ENCODE measurements at regions not wholly inside any gene's neighbourhood (a gene's known extent, or its start where the extent isn't known, plus 50 kb on each side); places are given as distances from the start of the nearest gene placed in this dataset.

DNA sequence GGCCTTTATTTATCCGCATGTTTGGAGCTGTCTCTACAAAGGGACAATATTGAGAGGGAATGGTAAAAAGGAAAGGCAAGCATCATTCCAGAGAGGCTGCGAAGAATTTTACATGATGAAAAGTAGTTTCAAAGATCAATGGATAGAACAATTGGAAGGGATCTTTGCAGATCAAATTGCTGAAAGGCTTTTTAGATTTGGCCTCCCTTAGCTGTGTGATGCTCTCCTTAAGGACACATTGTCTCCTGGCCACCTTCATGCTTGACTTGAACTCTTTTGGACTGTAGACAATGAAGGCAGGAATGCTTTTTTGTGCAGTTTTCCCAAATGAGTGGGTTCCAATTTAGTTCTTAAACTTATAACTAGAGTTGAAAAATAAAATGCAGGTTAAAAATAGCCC lies 344.7 kb downstream of the ARL4A start:
- no peak for DNase-seq (ENCODE audit: low read depth)

DNA sequence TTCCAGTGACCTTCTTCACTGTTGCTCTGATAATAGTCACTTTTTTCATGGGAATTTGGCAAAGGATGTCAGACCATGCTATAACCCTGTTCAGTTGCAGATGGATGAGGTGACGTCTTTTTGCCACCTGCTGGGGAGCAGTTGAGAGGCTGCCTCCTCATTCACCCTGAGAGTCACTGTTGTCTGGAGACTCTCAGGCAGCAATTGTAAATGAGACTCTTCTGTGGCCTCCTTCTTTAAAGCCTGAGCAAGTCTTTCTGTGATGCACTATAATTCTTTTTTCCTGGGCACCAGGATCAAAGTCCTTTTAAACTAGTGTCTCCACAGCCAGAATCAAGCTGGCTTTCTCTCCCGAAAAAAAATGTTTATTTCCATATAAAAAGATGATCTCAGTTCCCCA lies 345.1 kb downstream of the ARL4A start:
- no peak for DNase-seq (ENCODE audit: low read depth)

DNA sequence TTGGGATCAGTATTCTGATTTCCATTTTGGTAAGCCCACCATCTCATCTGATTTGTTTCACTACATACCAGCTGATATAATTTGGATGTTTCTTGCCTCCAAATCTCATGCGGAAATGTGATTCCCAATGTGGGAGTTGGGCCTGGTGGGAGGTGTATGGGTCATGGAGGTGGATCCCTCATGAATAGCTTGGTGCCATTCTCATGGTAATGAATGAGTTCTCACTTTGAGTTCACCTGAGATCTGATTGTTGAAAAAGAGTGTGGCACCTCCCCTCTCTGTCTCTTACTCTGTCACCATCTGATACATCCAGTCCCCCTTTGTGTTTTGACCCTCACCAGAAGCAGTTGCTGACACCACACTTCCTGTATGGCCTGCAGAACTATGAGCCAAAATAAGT lies 347.3 kb downstream of the ARL4A start:
- no peak for DNase-seq (ENCODE audit: low read depth)

DNA sequence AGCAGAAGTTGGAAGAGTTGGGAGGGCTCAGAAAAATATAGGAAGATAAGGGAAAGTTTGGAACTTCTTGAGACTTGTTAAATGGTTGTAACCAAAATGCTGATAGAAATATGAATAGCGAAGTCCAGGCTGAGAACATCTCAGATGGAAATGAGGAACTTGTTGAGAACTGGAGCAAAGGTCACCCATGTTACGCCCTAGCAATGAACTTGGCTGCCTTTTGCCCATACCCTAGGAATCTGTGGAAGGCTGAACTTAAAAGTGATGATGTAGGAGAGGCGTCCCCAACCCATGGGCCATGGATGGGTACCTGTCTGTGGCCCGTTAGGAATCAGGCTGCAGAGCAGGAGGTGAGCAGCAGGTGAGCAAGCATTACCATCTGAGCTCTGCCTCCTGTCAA lies 347.8 kb downstream of the ARL4A start:
- DNase-seq (ENCODE audit: low read depth), result no peak

DNA sequence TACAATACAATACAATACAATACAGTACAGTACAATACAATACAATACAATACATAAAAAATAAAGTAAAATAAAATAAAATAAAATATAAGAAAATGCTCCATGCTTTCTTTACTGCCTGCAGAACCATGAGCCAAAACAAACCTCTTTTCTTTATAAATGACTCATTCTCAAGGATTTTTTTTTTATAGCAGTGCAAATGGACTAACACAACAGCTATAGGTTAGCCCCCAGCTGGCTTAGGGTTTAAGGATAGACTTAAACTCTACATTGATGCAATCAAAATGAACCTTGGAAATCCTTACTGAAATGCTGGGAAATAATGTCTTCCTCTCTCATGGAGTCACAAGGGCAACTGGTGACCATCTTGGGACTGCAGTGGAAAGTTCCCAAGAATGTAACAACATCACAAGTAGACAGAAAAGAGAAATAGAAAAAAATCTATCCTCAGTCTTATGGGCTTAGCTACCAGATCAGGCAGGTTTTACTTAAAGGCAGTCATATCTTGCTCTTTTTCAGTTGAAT lies 348.9 kb downstream of the ARL4A start:
- peak; percentile 30 for DNase-seq (ENCODE audit: low read depth)

DNA sequence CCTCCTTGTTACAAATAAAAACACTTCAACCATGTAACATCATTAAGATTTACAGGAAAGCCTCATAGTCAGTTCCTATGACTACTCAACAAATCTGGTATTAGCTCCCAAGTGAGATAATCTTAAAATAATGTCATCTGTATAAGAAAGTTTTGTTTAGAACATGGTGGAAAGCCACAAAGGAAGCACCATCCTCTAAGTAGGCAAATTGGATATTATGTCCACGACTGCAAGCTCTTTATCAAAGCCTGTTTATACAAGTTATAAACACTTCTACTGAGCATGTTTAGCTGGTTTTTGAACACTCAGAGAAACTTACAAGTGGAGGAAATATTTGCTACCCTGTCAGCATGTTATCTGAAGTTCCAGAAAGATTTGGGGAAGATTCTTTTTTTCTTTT lies 349.8 kb downstream of the ARL4A start:
- no peak for DNase-seq (ENCODE audit: low read depth)

DNA sequence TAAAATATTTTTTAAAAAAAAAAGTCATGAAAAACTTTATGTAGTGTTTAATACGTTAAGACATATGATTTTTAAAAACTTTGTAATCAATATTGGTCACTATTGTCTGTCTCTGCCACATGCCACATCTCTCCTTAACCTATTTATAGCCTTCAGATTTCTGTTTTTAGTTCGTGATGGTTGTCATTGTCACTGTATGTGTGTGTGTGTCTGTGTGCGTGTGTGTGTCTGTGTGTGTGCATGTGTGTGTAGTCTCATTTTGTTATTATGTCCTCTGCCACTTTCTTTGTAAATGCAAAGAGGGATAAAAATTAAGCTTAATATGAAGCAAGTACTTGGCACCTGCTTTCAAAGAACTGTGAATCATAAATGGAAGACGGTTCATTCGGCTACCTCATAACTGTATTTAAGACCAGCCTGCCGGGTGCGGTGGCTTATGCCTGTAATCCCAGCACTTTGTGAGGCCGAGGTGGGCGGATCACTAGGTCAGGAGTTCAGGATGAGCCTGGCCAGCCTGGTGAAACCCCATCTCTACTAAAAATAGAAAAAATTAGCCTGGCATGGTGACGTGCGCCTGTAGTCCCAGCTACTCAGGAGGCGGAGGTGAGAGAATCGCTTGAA lies 354.0 kb downstream of the ARL4A start:
- DNase-seq (ENCODE audit: low read depth), result no peak

DNA sequence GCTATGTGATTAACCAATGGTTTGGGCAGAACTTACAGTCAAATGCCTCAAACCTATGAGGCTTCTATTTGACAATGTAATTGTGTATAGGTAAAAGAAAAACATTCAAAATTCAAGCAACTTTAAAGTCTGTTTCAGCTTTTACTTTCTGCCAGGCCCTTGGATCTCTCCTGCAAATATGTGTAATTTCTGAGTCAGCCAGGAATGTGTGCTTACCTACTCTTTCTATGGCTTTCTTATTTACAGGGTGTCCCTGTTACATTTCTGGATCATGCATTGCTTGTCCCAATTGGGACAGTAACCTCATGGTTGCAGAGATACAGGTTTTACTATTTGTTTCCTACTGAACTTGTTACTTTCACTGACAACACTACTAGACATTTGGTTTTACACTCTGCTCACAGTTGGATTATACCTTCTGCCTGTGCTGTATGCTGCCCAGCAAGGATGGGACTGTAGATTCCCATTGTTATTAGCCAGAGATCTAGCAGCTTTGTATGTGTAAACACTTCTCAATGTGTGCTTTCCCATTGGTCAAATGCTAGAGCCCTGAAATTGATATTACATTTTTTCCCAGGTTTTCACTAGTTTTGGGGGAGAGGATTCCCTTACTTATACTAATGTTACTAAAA lies 355.3 kb downstream of the ARL4A start:
- peak; percentile 36 for DNase-seq (ENCODE audit: low read depth)

DNA sequence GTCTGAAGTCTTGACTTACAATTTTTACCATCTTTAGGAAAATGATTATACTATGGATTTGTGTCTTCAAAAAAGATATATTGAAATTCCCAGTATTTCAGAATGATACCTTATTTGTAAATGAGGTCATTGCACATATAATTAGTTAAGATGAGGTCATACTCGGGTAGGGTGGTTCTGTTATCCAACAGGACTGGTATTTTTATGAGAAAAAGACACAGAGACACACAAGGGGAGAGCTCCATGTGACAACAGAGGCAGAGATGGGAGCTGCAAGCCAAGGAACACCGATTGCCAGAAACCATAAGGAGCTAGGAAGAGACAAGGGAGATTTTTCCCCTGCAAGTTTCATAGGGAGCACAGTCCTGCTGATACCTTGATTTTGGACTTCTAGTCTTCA lies 356.9 kb downstream of the ARL4A start:
- DNase-seq (ENCODE audit: low read depth), result no peak

DNA sequence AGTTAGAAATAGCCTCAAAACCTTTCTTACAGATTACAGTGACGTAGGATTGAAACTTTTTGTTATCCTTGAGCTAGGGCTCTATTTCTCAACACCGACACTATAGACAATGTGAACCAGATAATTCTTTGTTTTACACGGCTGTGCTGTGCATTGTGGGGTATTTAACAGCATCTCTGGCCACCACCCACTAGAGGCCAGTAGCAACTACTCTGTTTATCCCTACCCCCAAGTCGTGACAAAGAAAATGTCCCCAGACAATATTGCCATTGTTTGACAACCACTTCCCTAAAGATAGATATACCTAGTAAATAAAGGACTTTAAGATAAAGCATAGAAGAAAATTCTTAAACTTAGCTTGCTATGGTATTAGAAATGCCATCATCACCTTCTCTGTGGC lies 359.6 kb downstream of the ARL4A start:
- DNase-seq (ENCODE audit: low read depth), result no peak

DNA sequence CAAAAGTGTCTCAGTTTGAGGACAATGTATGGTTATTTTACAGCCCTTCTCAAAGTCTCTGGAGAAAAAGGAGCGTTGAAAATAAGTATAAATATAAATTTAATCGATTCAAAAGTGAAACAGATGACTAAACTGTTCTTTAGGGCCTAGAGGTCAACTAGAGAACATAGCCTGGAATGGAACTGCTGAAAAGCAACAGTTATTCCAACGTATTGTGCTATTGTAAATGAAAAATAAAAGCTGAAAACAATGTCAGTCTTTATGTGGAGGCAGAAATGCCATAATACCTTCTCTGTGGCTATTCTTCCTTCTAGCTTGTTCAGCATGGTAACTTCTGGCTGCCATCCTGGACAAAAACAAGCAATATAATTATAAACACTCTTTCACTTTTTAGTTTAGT lies 362.5 kb downstream of the ARL4A start:
- DNase-seq (ENCODE audit: low read depth), result no peak

DNA sequence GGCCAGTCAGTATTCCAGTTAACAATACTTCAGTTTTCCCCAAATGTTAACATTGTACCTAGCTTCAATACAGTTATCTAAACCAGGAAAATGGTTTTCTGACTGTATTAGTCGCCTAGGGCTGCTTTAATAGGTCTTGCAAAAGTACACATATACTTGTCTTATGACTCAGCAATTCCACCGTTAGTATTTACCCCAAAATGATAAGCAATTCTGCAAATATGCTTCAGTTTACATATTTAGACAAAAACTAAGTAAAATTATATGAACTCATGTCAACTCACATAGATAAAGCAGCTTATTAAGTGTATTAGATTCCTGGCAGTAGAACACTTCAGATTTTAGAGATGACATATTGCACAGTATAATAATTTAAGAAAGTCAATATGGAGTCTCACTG lies 363.3 kb downstream of the ARL4A start:
- DNase-seq (ENCODE audit: low read depth), result no peak

DNA sequence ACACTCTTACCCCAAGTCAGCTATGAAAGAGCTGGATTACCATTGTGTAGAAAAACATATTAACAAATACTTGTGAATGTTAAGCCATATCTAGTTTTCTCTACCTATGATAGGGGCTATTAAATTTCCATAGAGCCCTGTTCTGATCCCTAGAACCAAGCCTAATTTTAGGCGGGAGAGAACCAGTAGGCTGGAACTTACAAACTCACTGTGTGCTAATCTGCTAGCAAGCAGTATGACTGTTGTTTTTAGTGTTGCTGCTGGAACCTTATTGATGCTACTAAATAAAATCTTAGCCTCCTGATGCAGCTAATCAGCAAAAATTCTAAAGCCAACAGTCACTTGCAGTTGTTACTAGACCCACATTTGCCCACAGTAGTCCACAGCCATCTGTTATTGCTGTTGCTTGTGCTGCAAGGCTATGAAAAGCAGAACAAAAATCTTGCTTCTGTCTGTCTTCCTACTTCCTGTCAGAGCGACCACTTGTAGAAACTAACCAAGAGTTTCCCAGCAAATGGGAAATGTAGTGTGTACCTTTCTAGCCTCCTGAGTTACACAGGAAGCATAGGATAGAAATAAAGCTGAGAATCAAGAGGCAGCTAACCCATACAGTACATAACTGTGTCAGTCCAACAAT lies 368.4 kb downstream of the ARL4A start:
- DNase-seq (ENCODE audit: low read depth), result no peak

DNA sequence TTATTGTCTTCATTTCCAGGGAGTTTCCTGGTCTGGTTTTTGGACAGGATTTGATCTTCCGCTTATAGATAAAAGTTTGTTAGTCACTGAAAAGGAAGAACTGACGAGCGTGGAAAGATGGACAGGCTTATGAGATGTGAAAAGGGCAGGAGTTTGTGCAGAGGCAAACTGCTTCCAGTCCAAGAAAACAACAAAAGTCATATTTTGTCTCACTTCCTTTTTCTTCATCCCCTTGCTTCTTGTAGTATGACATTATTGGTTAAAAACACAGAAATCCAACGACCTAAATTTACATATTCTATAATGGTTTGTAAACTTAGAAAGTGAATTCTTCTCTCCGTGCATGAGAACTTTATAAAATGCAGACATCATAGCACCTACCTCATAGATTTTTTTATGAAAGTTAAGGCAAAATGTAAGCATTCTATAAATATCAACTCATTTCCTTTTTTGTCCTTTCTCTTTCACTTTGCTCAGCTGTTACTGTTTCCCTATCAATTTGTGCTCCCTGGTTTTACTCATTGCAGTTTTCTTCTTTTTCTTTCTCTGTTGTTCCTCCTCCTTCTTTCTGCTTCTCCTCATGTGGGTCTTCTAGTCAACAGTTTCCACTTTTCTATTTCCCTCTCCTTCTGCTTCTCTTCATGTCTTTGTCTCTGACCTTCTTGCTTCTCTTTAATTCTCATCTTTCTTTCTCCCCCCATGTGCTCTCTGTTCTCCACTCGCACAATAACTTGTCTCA lies 370.2 kb downstream of the ARL4A start:
- no peak for DNase-seq (ENCODE audit: low read depth)

DNA sequence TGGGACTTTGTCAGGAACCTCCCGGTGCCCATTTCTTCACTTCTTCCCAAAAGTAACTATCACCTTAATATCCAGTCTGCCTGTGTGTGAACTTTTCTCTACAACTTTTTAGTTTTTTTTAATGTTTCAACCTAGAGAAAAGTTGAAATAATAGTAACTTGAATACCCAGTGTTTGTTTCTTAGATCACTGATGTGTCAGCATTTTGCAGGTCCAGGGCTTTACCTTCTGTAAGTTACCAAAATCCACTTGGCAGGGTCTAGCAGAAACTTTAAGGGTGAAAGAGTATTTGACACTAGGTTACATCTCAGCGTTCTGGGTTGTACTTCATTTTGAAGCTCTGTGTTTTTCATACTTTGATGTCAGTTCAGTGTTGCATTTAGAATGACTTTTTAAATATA lies 372.7 kb downstream of the ARL4A start:
- DNase-seq (ENCODE audit: low read depth), result no peak

DNA sequence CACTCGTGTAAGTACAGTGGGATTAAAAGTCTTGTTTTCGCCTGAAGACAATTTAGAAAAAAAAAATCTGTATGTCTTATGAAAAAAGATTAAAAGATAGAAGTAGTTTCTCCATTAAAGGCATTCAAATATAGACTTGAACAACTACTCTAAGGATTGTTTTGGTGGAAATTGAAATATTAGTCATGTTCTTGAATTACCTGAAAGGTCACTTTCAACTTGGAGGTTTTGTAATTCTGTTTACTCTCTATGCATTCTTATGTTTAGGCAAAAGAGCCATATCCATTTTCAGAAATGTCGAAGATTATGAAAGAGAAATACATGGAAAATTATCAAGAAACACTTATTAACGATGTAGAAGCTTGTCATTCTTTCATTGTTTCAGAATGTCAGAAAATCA lies 373.7 kb downstream of the ARL4A start:
- no peak for DNase-seq (ENCODE audit: low read depth)

DNA sequence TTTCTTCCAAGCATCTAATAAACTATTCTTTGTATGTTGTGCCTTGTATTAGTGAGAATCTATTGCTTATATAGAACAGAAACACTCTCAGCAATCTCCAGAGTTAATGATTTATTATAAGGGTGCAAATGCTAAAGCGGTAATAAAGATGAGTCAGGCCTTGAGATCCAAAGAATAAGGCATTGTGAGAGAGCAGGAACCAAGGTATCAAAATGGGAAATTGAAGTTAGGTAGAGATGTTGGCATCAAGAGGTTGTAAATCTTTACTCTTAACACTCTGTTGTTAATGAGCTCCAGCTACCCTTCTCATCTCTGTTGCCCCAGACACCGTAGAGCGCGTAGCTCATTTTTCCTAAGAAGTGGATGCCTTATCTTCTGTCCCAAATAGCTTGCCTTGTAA lies 375.2 kb downstream of the ARL4A start:
- no peak for DNase-seq (ENCODE audit: low read depth)

DNA sequence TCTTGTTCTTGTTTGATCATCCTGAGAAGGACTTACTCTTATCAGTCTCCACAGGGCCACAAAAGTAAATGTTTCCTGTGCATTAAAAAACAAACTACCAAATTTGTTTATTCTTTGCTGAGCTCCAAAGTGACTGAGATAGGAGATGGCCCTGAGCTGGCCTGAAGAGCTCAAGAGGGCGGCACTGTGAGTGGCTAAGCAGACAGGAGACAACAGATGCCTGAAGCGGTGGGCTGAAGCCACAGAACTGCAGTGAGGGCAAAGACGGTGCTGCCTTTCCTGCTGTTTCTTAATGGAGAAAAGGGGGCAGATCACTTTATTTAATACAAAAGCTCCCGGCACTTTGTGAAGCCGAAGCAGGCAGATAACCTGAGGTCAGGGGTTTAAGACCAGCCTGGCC lies 379.6 kb downstream of the ARL4A start:
- no peak for DNase-seq (ENCODE audit: low read depth)

DNA sequence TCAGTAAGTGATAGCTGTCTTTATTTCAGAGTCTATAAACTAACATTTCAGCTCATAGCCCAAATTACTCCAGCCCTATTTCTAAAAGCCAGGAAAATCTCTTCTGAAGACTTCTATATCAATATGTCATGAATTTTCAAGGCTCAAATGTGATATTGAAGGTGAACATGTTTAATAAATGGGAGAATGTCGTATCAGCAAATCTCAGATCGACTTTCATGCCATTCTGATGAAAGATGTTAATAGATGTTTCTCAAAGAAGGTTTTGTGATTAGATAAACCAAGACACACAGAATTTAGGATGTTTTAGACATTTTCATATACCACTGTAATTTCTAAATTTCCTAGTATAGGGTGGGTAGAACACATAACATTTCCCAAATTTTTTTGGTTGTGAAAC lies 380.6 kb downstream of the ARL4A start:
- DNase-seq (ENCODE audit: low read depth), result no peak

DNA sequence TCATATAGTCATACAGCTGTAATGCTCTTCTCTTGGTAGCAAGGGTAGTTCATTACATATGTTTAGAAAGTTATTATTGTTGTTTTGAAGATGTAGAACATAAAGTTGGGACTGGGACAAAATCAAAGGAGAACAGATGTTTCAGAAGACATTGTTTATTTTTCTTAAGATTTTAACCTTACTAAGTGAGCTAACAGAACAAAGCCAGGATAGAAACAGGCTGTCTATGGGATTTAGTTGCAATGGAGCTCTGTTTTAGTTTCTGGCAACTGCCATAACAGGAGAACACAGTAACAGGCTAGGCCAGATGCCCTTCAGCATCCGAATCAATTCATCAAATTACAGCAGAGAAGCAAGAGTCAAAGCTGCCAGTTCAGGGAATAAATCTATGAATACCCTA lies 382.4 kb downstream of the ARL4A start:
- no peak for DNase-seq (ENCODE audit: low read depth)

DNA sequence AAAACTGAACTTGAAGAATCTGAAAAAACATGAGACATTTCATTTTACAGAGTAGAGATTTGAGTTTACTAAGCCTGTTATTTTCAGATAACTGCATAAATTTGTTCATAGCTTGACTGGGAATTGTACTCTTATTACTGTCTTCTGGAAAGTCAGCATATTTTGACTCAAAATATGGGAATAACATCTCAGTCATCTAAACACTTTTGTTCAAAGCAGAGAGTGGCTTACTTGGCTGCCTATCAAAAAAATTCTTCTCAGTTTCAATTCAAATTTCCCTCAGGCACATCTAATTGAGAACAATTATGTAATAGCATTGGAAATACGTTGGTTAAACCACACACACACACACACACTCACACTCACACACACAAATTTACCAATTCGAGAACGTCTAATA lies 384.6 kb downstream of the ARL4A start:
- DNase-seq (ENCODE audit: low read depth), result no peak

DNA sequence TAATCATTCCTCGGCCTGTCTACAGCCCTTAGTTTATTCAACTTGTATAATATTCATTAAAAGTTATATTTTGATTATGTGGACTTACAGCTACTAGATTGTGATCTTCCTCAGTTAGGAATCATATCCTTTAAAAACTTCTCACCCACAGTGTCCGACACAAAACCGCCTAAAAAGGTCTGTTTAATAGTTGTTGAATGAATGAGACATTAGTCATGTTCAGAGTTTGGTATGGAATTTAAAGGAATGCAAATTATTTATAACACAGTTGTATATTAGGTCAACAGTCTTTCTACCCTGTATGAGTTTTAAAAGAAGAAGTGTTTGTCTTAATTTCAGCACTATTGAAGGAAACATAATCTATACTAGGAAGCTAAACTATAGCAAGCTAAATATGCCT lies 390.0 kb downstream of the ARL4A start:
- DNase-seq (ENCODE audit: low read depth), result peak; percentile 37
